HUES6 (cell line): ENCODE measurements at regions not wholly inside any gene's neighbourhood (a gene's known extent, or its start where the extent isn't known, plus 50 kb on each side); places are given as distances from the start of the nearest gene placed in this dataset.

Experiments used
- H3K27ac ChIP-seq: 2 replicates; pipeline ENCODE4 v1.7.0; 2013; ENCODE audit warnings: low read depth, mild to moderate bottlenecking, low read length, inconsistent platforms
- H3K27me3 ChIP-seq: 2 replicates; pipeline ENCODE4 v1.6.1; 2013; ENCODE audit warnings: low read length; ENCODE audit not compliant: control insufficient read depth, insufficient read depth
- H3K36me3 ChIP-seq: 2 replicates; pipeline ENCODE4 v1.6.1; 2013; ENCODE audit warnings: low read length; ENCODE audit not compliant: control insufficient read depth, insufficient read depth
- H3K4me1 ChIP-seq: 2 replicates; pipeline ENCODE4 v1.6.1; 2013; ENCODE audit warnings: low read length; ENCODE audit not compliant: control insufficient read depth, insufficient read depth
- H3K4me3 ChIP-seq: 2 replicates; pipeline ENCODE4 v1.5.1; 2013; ENCODE audit warnings: low read depth, low read length
- H3K9ac ChIP-seq: one replicate; pipeline ENCODE4 v1.6.1; 2013; ENCODE audit warnings: mild to moderate bottlenecking, low read length
- H3K9me3 ChIP-seq: 2 replicates; pipeline ENCODE4 v1.6.1; 2013; ENCODE audit warnings: low read depth, low read length; ENCODE audit not compliant: control insufficient read depth, insufficient read depth

DNA sequence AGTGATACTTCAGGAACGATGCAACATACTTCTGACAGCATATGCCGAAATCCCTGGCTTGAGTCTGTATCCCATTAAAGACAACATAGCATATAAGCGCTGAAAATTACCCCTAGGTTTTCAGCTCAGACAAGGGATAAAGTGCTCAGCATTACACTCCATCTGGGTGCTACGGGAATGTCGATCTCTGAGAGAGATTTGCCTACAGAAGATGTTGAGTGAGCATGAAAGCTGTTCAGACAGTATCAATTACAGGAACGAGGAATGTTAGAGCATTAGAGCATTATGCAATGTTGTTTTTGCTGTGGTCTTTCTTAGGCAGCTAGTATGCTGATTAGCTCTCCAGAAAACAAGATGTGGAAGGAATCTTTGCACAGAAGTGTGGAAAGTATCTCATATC, 484.5 kb downstream of the LIG4 start:
- no peaks in the 10 kb centered on the region for H3K4me1 ChIP-seq
- no peaks in the 10 kb centered on the region for H3K9me3 ChIP-seq
- no peak overlapping the region for H3K9ac ChIP-seq
- H3K4me3 ChIP-seq, result no peak overlapping the region
- H3K27me3 ChIP-seq, result no peaks in the 10 kb centered on the region
- no peak overlapping the region for H3K27ac ChIP-seq
- no peaks in the 10 kb centered on the region for H3K36me3 ChIP-seq

GRCh38 chr13:107721125-107721869, 494.0 kb downstream of the LIG4 start:
- Histone ChIP-seq H3K9ac (no peak overlapping the region), H3K36me3 (no peaks in the 10 kb centered on the region), H3K9me3 (no peaks in the 10 kb centered on the region), H3K27me3 (no peaks in the 10 kb centered on the region), H3K4me1 (no peaks in the 10 kb centered on the region), H3K4me3 (no peak overlapping the region), H3K27ac (no peak overlapping the region)

DNA sequence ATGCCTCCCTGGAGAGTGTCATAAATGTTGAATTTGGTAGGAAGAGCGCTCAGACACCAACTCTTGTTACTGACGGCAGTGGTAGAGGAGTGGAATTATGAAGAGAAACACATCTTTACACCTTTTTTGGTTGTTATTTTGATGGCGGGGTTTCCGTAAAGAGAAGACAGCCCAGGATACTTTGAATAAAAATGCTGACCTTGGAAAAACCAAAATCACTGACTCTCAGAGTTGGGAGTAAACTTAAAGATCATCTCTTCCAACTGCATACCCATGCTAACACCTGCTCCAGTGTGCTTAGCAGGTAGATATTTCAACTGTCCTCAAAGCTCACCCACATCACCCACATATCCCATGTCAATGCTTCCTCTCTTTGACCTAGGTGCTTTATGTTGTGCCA, 498.6 kb downstream of the LIG4 start:
- Histone ChIP-seq H3K27me3 (no peaks in the 10 kb centered on the region), H3K4me3 (no peak overlapping the region), H3K4me1 (peaks cover 3% of the 10 kb centered on the region; the same call in 1 of the 2 replicates), H3K27ac (no peak overlapping the region), H3K9me3 (no peaks in the 10 kb centered on the region), H3K36me3 (no peaks in the 10 kb centered on the region), H3K9ac (no peak overlapping the region)

- no peak overlapping the region for H3K27ac ChIP-seq
- no peak overlapping the region for H3K4me3 ChIP-seq
- H3K4me1 ChIP-seq, result peaks cover 3% of the 10 kb centered on the region; the same call in 1 of the 2 replicates
- no peak overlapping the region for H3K9ac ChIP-seq
- H3K27me3 ChIP-seq, result no peaks in the 10 kb centered on the region
- H3K9me3 ChIP-seq, result no peaks in the 10 kb centered on the region
- H3K36me3 ChIP-seq, result no peaks in the 10 kb centered on the region
Measured at GRCh38 chr13:107716241-107716640, 499.1 kb downstream of the LIG4 start.

- Histone ChIP-seq H3K4me3 (no peak overlapping the region), H3K9me3 (no peaks in the 10 kb centered on the region), H3K27me3 (no peaks in the 10 kb centered on the region), H3K36me3 (no peaks in the 10 kb centered on the region), H3K4me1 (peaks cover 3% of the 10 kb centered on the region; the same call in 1 of the 2 replicates), H3K9ac (no peak overlapping the region), H3K27ac (no peak overlapping the region)
Measured at GRCh38 chr13:107715496-107715895, 499.8 kb downstream of the LIG4 start.

- H3K36me3 ChIP-seq, result no peaks in the 10 kb centered on the region
- no peak overlapping the region for H3K4me3 ChIP-seq
- H3K9ac ChIP-seq, result no peak overlapping the region
- no peaks in the 10 kb centered on the region for H3K27me3 ChIP-seq
- peaks cover 3% of the 10 kb centered on the region; the same call in 1 of the 2 replicates for H3K4me1 ChIP-seq
- H3K27ac ChIP-seq, result no peak overlapping the region
- H3K9me3 ChIP-seq, result no peaks in the 10 kb centered on the region
Measured at GRCh38 chr13:107713314-107713713, 502.0 kb downstream of the LIG4 start.

GRCh38 chr13:107712145-107712860, 503.0 kb downstream of the LIG4 start:
- Histone ChIP-seq H3K4me1 (peaks cover 3% of the 10 kb centered on the region; the same call in 1 of the 2 replicates), H3K36me3 (no peaks in the 10 kb centered on the region), H3K9me3 (no peaks in the 10 kb centered on the region), H3K27ac (no peak overlapping the region), H3K4me3 (no peak overlapping the region), H3K9ac (no peak overlapping the region), H3K27me3 (no peaks in the 10 kb centered on the region)

DNA sequence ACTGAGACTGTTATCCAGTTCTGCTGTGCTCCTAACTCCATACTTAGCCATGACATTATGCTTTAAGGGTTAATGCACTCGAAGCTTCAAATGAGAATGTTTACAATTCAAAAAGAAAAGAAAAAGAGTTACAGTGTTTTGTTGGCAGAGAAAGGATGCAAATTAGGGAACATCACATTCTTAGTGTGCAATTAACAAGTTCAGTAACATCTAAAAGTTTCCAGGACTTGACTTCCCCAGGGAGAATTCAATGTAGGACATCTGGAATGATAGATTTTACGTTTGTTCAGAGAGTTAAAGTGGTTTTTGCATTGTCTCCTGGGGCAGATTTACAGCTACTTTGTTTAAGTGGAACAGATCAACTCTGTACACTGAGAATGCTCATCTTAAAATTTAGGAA, 525.2 kb downstream of the LIG4 start:
- no peaks in the 10 kb centered on the region for H3K36me3 ChIP-seq
- H3K27ac ChIP-seq, result no peak overlapping the region
- H3K27me3 ChIP-seq, result no peaks in the 10 kb centered on the region
- no peak overlapping the region for H3K9ac ChIP-seq
- H3K4me1 ChIP-seq, result peaks cover 7% of the 10 kb centered on the region; the same call in 1 of the 2 replicates
- H3K4me3 ChIP-seq, result no peak overlapping the region
- no peaks in the 10 kb centered on the region for H3K9me3 ChIP-seq

- no peak overlapping the region for H3K4me3 ChIP-seq
- H3K9ac ChIP-seq, result no peak overlapping the region
- H3K27ac ChIP-seq, result no peak overlapping the region
- H3K36me3 ChIP-seq, result no peaks in the 10 kb centered on the region
- H3K9me3 ChIP-seq, result no peaks in the 10 kb centered on the region
- no peaks in the 10 kb centered on the region for H3K27me3 ChIP-seq
- H3K4me1 ChIP-seq, result peaks cover 7% of the 10 kb centered on the region; the same call in 1 of the 2 replicates
Measured at GRCh38 chr13:107685876-107686275, 529.5 kb downstream of the LIG4 start.

GRCh38 chr13:107681600-107681999, 533.7 kb downstream of the LIG4 start:
- Histone ChIP-seq H3K27me3 (no peaks in the 10 kb centered on the region), H3K36me3 (no peaks in the 10 kb centered on the region), H3K4me1 (no peaks in the 10 kb centered on the region), H3K4me3 (no peak overlapping the region), H3K9me3 (no peaks in the 10 kb centered on the region), H3K9ac (no peak overlapping the region), H3K27ac (no peak overlapping the region)

- H3K27me3 ChIP-seq, result no peaks in the 10 kb centered on the region
- H3K27ac ChIP-seq, result no peak overlapping the region
- H3K9me3 ChIP-seq, result no peaks in the 10 kb centered on the region
- H3K4me1 ChIP-seq, result no peaks in the 10 kb centered on the region
- no peak overlapping the region for H3K4me3 ChIP-seq
- no peaks in the 10 kb centered on the region for H3K36me3 ChIP-seq
- no peak overlapping the region for H3K9ac ChIP-seq
Measured at GRCh38 chr13:107680115-107680514, 535.2 kb downstream of the LIG4 start.
